ENCODE measurements at regions not wholly inside any gene's neighbourhood (a gene's known extent, or its start where the extent isn't known, plus 50 kb on each side); places are given as distances from the start of the nearest gene placed in this dataset.
"Not testable (repeated sequence)": the region's sequence is repeated elsewhere in the genome, so short reads cannot be mapped to it uniquely, and the experiment has no call there.

- Mint-ChIP-seq H3K27me3 (no peaks in the 10 kb centered on the region), H3K4me1 (peaks cover 4% of the 10 kb centered on the region), H3K4me3 (no peak overlapping the region), H3K27ac (no peak overlapping the region), H3K36me3 (no peaks in the 10 kb centered on the region), H3K9me3 (no peaks in the 10 kb centered on the region)
These were observed 50.2 kb upstream of the DACT2 start for GRCh38 chr6:168369786-168370185.

GRCh38 chr6:168370310-168370991 is 50.9 kb upstream of the DACT2 start:
- H3K4me3 Mint-ChIP-seq: no peak overlapping the region
- no peaks in the 10 kb centered on the region for H3K27me3 Mint-ChIP-seq
- no peaks in the 10 kb centered on the region for H3K36me3 Mint-ChIP-seq
- no peak overlapping the region for H3K27ac Mint-ChIP-seq
- H3K4me1 Mint-ChIP-seq: peaks cover 4% of the 10 kb centered on the region
- no peaks in the 10 kb centered on the region for H3K9me3 Mint-ChIP-seq

GRCh38 chr6:168371185-168371584 is 51.6 kb upstream of the DACT2 start:
- Mint-ChIP-seq H3K27me3 (no peaks in the 10 kb centered on the region), H3K36me3 (no peaks in the 10 kb centered on the region), H3K4me3 (no peak overlapping the region)

GRCh38 chr6:168371618-168371980 is 52.0 kb upstream of the DACT2 start:
- H3K4me1 Mint-ChIP-seq: peaks cover 4% of the 10 kb centered on the region
- no peaks in the 10 kb centered on the region for H3K27me3 Mint-ChIP-seq
- no peak overlapping the region for H3K27ac Mint-ChIP-seq
- no peak overlapping the region for H3K4me3 Mint-ChIP-seq
- H3K36me3 Mint-ChIP-seq: no peaks in the 10 kb centered on the region
- H3K9me3 Mint-ChIP-seq: no peaks in the 10 kb centered on the region

More at GRCh38 chr6:168371185-168371584, 51.6 kb upstream of the DACT2 start:
- no peak overlapping the region for H3K27ac Mint-ChIP-seq
- no peaks in the 10 kb centered on the region for H3K9me3 Mint-ChIP-seq
- peaks cover 4% of the 10 kb centered on the region for H3K4me1 Mint-ChIP-seq

GRCh38 chr6:168371981-168372711 is 52.6 kb upstream of the DACT2 start:
- Mint-ChIP-seq H3K36me3 (no peaks in the 10 kb centered on the region), H3K27ac (no peak overlapping the region), H3K9me3 (no peaks in the 10 kb centered on the region), H3K4me3 (no peak overlapping the region), H3K4me1 (peaks cover 4% of the 10 kb centered on the region), H3K27me3 (no peaks in the 10 kb centered on the region)

- Mint-ChIP-seq H3K4me3 (no peak overlapping the region), H3K27ac (no peak overlapping the region), H3K27me3 (no peaks in the 10 kb centered on the region), H3K4me1 (peaks cover 4% of the 10 kb centered on the region), H3K9me3 (no peaks in the 10 kb centered on the region), H3K36me3 (no peaks in the 10 kb centered on the region)
These were observed 53.3 kb upstream of the DACT2 start for GRCh38 chr6:168372889-168373288.

GRCh38 chr6:168373389-168373788 is 53.8 kb upstream of the DACT2 start:
- Mint-ChIP-seq H3K27me3 (no peaks in the 10 kb centered on the region), H3K4me3 (no peak overlapping the region), H3K27ac (no peak overlapping the region), H3K36me3 (no peaks in the 10 kb centered on the region), H3K9me3 (no peaks in the 10 kb centered on the region), H3K4me1 (peaks cover 4% of the 10 kb centered on the region)

- H3K27me3 Mint-ChIP-seq: no peaks in the 10 kb centered on the region
These were observed 54.5 kb upstream of the DACT2 start for GRCh38 chr6:168374051-168374502.

GRCh38 chr6:168374541-168375071 is 55.0 kb upstream of the DACT2 start:
- no peak overlapping the region for H3K4me3 Mint-ChIP-seq
- H3K27ac Mint-ChIP-seq: no peak overlapping the region
- peaks cover 4% of the 10 kb centered on the region for H3K4me1 Mint-ChIP-seq
- no peaks in the 10 kb centered on the region for H3K36me3 Mint-ChIP-seq
- no peaks in the 10 kb centered on the region for H3K27me3 Mint-ChIP-seq
- H3K9me3 Mint-ChIP-seq: no peaks in the 10 kb centered on the region

More at GRCh38 chr6:168374051-168374502, 54.5 kb upstream of the DACT2 start:
- Mint-ChIP-seq H3K4me1 (peaks cover 4% of the 10 kb centered on the region), H3K4me3 (no peak overlapping the region), H3K27ac (no peak overlapping the region), H3K9me3 (no peaks in the 10 kb centered on the region), H3K36me3 (no peaks in the 10 kb centered on the region)

- no peak overlapping the region for H3K4me3 Mint-ChIP-seq
- no peak overlapping the region for H3K27ac Mint-ChIP-seq
- no peaks in the 10 kb centered on the region for H3K9me3 Mint-ChIP-seq
- H3K4me1 Mint-ChIP-seq: no peaks in the 10 kb centered on the region
- H3K36me3 Mint-ChIP-seq: no peaks in the 10 kb centered on the region
- no peaks in the 10 kb centered on the region for H3K27me3 Mint-ChIP-seq
These were observed 56.5 kb upstream of the DACT2 start for GRCh38 chr6:168376120-168376519.

- no peaks in the 10 kb centered on the region for H3K9me3 Mint-ChIP-seq
- H3K27ac Mint-ChIP-seq: no peak overlapping the region
- H3K27me3 Mint-ChIP-seq: no peaks in the 10 kb centered on the region
- H3K4me1 Mint-ChIP-seq: no peaks in the 10 kb centered on the region
- no peak overlapping the region for H3K4me3 Mint-ChIP-seq
- no peaks in the 10 kb centered on the region for H3K36me3 Mint-ChIP-seq
These were observed 57.4 kb upstream of the DACT2 start for GRCh38 chr6:168376811-168377483.

- H3K27me3 Mint-ChIP-seq: no peaks in the 10 kb centered on the region
- no peaks in the 10 kb centered on the region for H3K4me1 Mint-ChIP-seq
- H3K36me3 Mint-ChIP-seq: no peaks in the 10 kb centered on the region
- no peak overlapping the region for H3K4me3 Mint-ChIP-seq
- no peak overlapping the region for H3K27ac Mint-ChIP-seq
- no peaks in the 10 kb centered on the region for H3K9me3 Mint-ChIP-seq
These were observed 57.9 kb upstream of the DACT2 start for GRCh38 chr6:168377484-168377855.

- Mint-ChIP-seq H3K27ac (no peak overlapping the region), H3K36me3 (no peaks in the 10 kb centered on the region), H3K27me3 (no peaks in the 10 kb centered on the region), H3K4me3 (no peak overlapping the region), H3K9me3 (no peaks in the 10 kb centered on the region), H3K4me1 (no peaks in the 10 kb centered on the region)
These were observed 58.6 kb upstream of the DACT2 start for GRCh38 chr6:168377856-168378832.

GRCh38 chr6:168379579-168379978 is 60.0 kb upstream of the DACT2 start:
- not testable (repeated sequence) for H3K9me3 Mint-ChIP-seq, H3K4me1 Mint-ChIP-seq, H3K4me3 Mint-ChIP-seq, H3K27me3 Mint-ChIP-seq, H3K36me3 Mint-ChIP-seq, H3K27ac Mint-ChIP-seq
